ENCODE measurements at regions not wholly inside any gene's neighbourhood (a gene's known extent, or its start where the extent isn't known, plus 50 kb on each side); places are given as distances from the start of the nearest gene placed in this dataset.

DNA sequence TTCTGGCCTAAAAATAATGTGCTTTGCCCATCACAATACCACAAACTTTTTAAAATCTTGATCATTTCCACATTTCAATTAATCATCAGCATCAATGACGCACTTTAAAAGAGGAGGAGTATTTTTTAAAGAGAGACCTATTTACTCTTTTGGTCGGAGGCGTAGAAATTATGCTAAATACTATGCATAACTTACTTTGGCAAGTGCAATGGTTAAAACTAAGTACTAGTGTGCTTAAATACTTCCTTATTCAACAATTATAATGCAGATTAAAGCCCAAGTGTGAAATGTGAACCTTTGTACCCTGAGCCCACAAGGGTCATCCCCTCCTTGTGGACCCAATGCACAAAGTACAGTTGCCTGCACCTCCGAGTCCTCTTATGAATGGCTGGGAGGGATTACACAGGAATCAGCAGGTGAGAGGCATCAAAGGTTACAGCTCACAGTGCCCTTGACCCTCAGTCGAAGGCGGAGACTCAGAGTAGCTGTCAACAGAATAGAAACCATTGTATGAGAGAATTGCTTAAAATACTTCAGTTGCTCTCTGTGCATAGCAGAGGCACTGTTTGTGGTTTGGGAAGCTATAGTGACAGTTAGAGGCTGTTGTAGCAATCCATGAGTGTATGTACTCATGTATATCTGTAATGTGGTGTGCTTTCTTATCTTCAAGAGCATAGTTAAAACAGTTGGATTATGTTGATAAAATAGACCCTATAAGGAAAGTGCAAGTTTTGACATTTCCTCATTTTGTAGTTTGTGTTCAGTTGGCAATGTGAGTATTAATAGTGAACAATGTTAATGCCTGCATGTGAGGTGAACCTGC, 151.7 kb upstream of the ITGA4 start (continued):
- TF ChIP-seq, protein P1, sequence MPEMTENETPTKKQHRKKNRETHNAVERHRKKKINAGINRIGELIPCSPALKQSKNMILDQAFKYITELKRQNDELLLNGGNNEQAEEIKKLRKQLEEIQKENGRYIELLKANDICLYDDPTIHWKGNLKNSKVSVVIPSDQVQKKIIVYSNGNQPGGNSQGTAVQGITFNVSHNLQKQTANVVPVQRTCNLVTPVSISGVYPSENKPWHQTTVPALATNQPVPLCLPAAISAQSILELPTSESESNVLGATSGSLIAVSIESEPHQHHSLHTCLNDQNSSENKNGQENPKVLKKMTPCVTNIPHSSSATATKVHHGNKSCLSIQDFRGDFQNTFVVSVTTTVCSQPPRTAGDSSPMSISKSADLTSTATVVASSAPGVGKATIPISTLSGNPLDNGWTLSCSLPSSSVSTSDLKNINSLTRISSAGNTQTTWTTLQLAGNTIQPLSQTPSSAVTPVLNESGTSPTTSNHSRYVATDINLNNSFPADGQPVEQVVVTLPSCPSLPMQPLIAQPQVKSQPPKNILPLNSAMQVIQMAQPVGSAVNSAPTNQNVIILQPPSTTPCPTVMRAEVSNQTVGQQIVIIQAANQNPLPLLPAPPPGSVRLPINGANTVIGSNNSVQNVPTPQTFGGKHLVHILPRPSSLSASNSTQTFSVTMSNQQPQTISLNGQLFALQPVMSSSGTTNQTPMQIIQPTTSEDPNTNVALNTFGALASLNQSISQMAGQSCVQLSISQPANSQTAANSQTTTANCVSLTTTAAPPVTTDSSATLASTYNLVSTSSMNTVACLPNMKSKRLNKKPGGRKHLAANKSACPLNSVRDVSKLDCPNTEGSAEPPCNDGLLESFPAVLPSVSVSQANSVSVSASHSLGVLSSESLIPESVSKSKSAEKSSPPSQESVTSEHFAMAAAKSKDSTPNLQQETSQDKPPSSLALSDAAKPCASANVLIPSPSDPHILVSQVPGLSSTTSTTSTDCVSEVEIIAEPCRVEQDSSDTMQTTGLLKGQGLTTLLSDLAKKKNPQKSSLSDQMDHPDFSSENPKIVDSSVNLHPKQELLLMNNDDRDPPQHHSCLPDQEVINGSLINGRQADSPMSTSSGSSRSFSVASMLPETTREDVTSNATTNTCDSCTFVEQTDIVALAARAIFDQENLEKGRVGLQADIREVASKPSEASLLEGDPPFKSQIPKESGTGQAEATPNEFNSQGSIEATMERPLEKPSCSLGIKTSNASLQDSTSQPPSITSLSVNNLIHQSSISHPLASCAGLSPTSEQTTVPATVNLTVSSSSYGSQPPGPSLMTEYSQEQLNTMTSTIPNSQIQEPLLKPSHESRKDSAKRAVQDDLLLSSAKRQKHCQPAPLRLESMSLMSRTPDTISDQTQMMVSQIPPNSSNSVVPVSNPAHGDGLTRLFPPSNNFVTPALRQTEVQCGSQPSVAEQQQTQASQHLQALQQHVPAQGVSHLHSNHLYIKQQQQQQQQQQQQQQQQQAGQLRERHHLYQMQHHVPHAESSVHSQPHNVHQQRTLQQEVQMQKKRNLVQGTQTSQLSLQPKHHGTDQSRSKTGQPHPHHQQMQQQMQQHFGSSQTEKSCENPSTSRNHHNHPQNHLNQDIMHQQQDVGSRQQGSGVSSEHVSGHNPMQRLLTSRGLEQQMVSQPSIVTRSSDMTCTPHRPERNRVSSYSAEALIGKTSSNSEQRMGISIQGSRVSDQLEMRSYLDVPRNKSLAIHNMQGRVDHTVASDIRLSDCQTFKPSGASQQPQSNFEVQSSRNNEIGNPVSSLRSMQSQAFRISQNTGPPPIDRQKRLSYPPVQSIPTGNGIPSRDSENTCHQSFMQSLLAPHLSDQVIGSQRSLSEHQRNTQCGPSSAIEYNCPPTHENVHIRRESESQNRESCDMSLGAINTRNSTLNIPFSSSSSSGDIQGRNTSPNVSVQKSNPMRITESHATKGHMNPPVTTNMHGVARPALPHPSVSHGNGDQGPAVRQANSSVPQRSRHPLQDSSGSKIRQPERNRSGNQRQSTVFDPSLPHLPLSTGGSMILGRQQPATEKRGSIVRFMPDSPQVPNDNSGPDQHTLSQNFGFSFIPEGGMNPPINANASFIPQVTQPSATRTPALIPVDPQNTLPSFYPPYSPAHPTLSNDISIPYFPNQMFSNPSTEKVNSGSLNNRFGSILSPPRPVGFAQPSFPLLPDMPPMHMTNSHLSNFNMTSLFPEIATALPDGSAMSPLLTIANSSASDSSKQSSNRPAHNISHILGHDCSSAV (CRISPR knock-in tag; IDR thresholded peaks at IDR 0.05; ENCODE audit: borderline replicate concordance), result no peak
- TF ChIP-seq MZF1 (CRISPR knock-in tag; IDR thresholded peaks at IDR 0.05; ENCODE audit: borderline replicate concordance) (no peak), ZNF468 (CRISPR knock-in tag; IDR thresholded peaks at IDR 0.05) (no peak), HNRNPK (IDR thresholded peaks at IDR 0.05; ENCODE audit: low read depth, low read length, poor library complexity, severe bottlenecking) (no peak), HMG20A (CRISPR knock-in tag; IDR thresholded peaks at IDR 0.05; ENCODE audit: borderline replicate concordance) (peak; percentile 91), ZNF781 (CRISPR knock-in tag; IDR thresholded peaks at IDR 0.05; ENCODE audit: borderline replicate concordance, not compliant biosample characterization) (no peak), ZNF747 (CRISPR knock-in tag; IDR thresholded peaks at IDR 0.05; ENCODE audit: borderline replicate concordance) (no peak; the same call in 1 of the 2 replicates), DNMT1 (CRISPR knock-in tag; IDR thresholded peaks at IDR 0.05) (no peak), KLF15 (CRISPR knock-in tag; IDR thresholded peaks at IDR 0.05; ENCODE audit: borderline replicate concordance) (no peak), ZNF12 (CRISPR knock-in tag; IDR thresholded peaks at IDR 0.05) (peak; percentile 80)
- TF ChIP-seq, protein P2, sequence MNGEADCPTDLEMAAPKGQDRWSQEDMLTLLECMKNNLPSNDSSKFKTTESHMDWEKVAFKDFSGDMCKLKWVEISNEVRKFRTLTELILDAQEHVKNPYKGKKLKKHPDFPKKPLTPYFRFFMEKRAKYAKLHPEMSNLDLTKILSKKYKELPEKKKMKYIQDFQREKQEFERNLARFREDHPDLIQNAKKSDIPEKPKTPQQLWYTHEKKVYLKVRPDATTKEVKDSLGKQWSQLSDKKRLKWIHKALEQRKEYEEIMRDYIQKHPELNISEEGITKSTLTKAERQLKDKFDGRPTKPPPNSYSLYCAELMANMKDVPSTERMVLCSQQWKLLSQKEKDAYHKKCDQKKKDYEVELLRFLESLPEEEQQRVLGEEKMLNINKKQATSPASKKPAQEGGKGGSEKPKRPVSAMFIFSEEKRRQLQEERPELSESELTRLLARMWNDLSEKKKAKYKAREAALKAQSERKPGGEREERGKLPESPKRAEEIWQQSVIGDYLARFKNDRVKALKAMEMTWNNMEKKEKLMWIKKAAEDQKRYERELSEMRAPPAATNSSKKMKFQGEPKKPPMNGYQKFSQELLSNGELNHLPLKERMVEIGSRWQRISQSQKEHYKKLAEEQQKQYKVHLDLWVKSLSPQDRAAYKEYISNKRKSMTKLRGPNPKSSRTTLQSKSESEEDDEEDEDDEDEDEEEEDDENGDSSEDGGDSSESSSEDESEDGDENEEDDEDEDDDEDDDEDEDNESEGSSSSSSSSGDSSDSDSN (CRISPR knock-in tag; IDR thresholded peaks at IDR 0.05), result no peak
- TF ChIP-seq, protein P3, sequence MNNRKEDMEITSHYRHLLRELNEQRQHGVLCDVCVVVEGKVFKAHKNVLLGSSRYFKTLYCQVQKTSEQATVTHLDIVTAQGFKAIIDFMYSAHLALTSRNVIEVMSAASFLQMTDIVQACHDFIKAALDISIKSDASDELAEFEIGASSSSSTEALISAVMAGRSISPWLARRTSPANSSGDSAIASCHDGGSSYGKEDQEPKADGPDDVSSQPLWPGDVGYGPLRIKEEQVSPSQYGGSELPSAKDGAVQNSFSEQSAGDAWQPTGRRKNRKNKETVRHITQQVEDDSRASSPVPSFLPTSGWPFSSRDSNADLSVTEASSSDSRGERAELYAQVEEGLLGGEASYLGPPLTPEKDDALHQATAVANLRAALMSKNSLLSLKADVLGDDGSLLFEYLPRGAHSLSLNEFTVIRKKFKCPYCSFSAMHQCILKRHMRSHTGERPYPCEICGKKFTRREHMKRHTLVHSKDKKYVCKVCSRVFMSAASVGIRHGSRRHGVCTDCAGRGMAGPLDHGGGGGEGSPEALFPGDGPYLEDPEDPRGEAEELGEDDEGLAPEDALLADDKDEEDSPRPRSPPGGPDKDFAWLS (CRISPR knock-in tag; IDR thresholded peaks at IDR 0.05; ENCODE audit: borderline replicate concordance), result no peak
- TF ChIP-seq, protein P4, sequence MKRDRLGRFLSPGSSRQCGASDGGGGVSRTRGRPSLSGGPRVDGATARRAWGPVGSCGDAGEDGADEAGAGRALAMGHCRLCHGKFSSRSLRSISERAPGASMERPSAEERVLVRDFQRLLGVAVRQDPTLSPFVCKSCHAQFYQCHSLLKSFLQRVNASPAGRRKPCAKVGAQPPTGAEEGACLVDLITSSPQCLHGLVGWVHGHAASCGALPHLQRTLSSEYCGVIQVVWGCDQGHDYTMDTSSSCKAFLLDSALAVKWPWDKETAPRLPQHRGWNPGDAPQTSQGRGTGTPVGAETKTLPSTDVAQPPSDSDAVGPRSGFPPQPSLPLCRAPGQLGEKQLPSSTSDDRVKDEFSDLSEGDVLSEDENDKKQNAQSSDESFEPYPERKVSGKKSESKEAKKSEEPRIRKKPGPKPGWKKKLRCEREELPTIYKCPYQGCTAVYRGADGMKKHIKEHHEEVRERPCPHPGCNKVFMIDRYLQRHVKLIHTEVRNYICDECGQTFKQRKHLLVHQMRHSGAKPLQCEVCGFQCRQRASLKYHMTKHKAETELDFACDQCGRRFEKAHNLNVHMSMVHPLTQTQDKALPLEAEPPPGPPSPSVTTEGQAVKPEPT (CRISPR knock-in tag; IDR thresholded peaks at IDR 0.05; ENCODE audit: low read depth), result no peak

All from HepG2 (cell line).